Tibial nerve (tissue), 4 donors: ENCODE measurements at regions not wholly inside any gene's neighbourhood (a gene's known extent, or its start where the extent isn't known, plus 50 kb on each side); places are given as distances from the start of the nearest gene placed in this dataset.

ENCODE experiments used
- CTCF ChIP-seq, 5 experiments: fragments of 200-600 bp in 3 of 5; fragments of 450-650 bp in 2 of 5; sonication (generic) in 3 of 5; IDR thresholded peaks; one replicate each; pipeline ENCODE4 v1.5.1; 2016 to 2019; ENCODE audit warnings: antibody characterized with exemption in 5 of 5, mild to moderate bottlenecking in 3 of 5, moderate library complexity in 2 of 5
- EP300 ChIP-seq, 2 donors: sonication (generic); formaldehyde crosslinking; IDR thresholded peaks; one replicate each; pipeline ENCODE4 v1.6.1; 2017; ENCODE audit warnings: antibody characterized with exemption in 2 of 2, mild to moderate bottlenecking in 1 of 2
- POLR2A ChIP-seq, 2 donors: fragments of 450-650 bp; IDR thresholded peaks; one replicate each; pipeline ENCODE4 v1.6.1; 2017; ENCODE audit warnings: antibody characterized with exemption in 2 of 2, mild to moderate bottlenecking in 2 of 2, moderate library complexity in 2 of 2

DNA sequence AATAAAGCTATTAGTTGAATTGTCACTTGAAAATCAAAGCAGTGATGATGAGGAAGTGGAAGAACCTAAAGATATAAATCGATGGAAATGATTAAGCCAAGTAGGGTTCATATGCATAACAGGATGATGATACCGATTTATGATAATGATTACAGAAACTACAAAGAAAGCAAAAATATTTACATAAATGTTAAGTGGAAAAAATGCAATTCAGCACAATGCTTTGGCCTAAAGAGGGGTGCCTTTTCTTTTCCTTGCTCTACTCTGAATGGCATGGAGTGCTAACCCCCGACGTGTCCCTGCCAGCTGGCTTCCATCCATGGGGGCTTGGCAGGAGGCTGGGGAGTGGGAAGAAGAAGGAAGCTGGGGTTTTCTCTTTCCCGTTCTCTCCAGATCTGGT is 240.3 kb downstream of the GATA3 start:
- TF ChIP-seq POLR2A (IDR thresholded peaks at IDR 0.05) (no peak), CTCF (IDR thresholded peaks at IDR 0.05) (no peak), EP300 (IDR thresholded peaks at IDR 0.05) (no peak)
